ENCODE measurements at regions not wholly inside any gene's neighbourhood (a gene's known extent, or its start where the extent isn't known, plus 50 kb on each side); places are given as distances from the start of the nearest gene placed in this dataset.

- ATAC-seq (no peak), DNase-seq (no peak)
- H3K4me1 ChIP-seq, result no peaks in the 10 kb centered on the region
- H3K27ac ChIP-seq, result no peak overlapping the region
- no peak for TF ChIP-seq CTCF (IDR thresholded peaks at IDR 0.05)
- intact Hi-C loops (cut with DNase I), result no loop called here
- H3K36me3 ChIP-seq, result no peaks in the 10 kb centered on the region
- peaks cover 7% of the 10 kb centered on the region for H3K27me3 ChIP-seq
- H3K9me3 ChIP-seq, result no peaks in the 10 kb centered on the region
- no peak overlapping the region for H3K4me3 ChIP-seq
Observed at GRCh38 chr7:132044247-132044646, 487.8 kb upstream of the PODXL start.

GRCh38 chr7:132041108-132041507 is 484.7 kb upstream of the PODXL start:
- H3K36me3 ChIP-seq, result no peaks in the 10 kb centered on the region
- H3K9me3 ChIP-seq, result no peaks in the 10 kb centered on the region
- intact Hi-C loops (cut with DNase I), result no loop called here
- H3K4me3 ChIP-seq, result no peak overlapping the region
- H3K27ac ChIP-seq, result no peak overlapping the region
- ATAC-seq, result no peak
- DNase-seq, result no peak
- no peaks in the 10 kb centered on the region for H3K4me1 ChIP-seq
- peaks cover 9% of the 10 kb centered on the region for H3K27me3 ChIP-seq
- TF ChIP-seq CTCF (IDR thresholded peaks at IDR 0.05), result no peak

- Histone ChIP-seq H3K27ac (no peak overlapping the region), H3K4me3 (no peak overlapping the region), H3K4me1 (peaks cover 5% of the 10 kb centered on the region), H3K9me3 (no peaks in the 10 kb centered on the region), H3K27me3 (peaks cover 9% of the 10 kb centered on the region), H3K36me3 (no peaks in the 10 kb centered on the region)
- DNase-seq (no peak), ATAC-seq (no peak)
- intact Hi-C loops (cut with DNase I), result no loop called here
- TF ChIP-seq CTCF (IDR thresholded peaks at IDR 0.05), result no peak
Observed at GRCh38 chr7:132035517-132036362, 479.3 kb upstream of the PODXL start.

GRCh38 chr7:132034748-132035416 is 478.5 kb upstream of the PODXL start:
- H3K27ac ChIP-seq, result no peak overlapping the region
- peaks cover 8% of the 10 kb centered on the region for H3K27me3 ChIP-seq
- ATAC-seq (no peak), DNase-seq (no peak)
- H3K36me3 ChIP-seq, result no peaks in the 10 kb centered on the region
- H3K4me1 ChIP-seq, result peaks cover 12% of the 10 kb centered on the region
- H3K4me3 ChIP-seq, result no peak overlapping the region
- intact Hi-C loops (cut with DNase I), result no loop called here
- H3K9me3 ChIP-seq, result no peaks in the 10 kb centered on the region
- TF ChIP-seq CTCF (IDR thresholded peaks at IDR 0.05), result no peak

GRCh38 chr7:132030883-132031282 is 474.5 kb upstream of the PODXL start:
- no peak for TF ChIP-seq CTCF (IDR thresholded peaks at IDR 0.05)
- ATAC-seq (no peak), DNase-seq (no peak)
- intact Hi-C loops (cut with DNase I), result no loop called here
- Histone ChIP-seq H3K36me3 (no peaks in the 10 kb centered on the region), H3K27ac (no peak overlapping the region), H3K4me3 (no peak overlapping the region), H3K27me3 (no peaks in the 10 kb centered on the region), H3K4me1 (peaks cover 12% of the 10 kb centered on the region), H3K9me3 (no peaks in the 10 kb centered on the region)
